H1 (cell line): ENCODE measurements at regions not wholly inside any gene's neighbourhood (a gene's known extent, or its start where the extent isn't known, plus 50 kb on each side); places are given as distances from the start of the nearest gene placed in this dataset.

ENCODE experiments used
- CTCF ChIA-PET: fragments of 300-600 bp; sonication (Branson Sonifier 250); formaldehyde crosslinking; loops from one replicate; lab custom pipeline; 2021; ENCODE audit not compliant: partially characterized antibody; lab: Charles Lee
- POLR2A ChIA-PET: fragments of 300-600 bp; sonication (Branson Sonifier 250); formaldehyde crosslinking; loops from one replicate; lab custom pipeline; 2021; ENCODE audit warnings: inconsistent platforms; ENCODE audit not compliant: partially characterized antibody; lab: Charles Lee
- DNase-seq, 2 experiments: peaks; one replicate each; pipeline versions ENCODE4 v3.0.0 to v3.0.0-alpha.2; 2010 to 2022; ENCODE audit warnings: low spot score in 2 of 2, low read depth in 1 of 2, mixed read lengths in 1 of 2
- FAIRE-seq: peaks from 2 replicates; lab custom pipeline; 2011; peaks lifted over from hg19 to GRCh38; lab: Jason Lieb, UNC
- H2AFZ ChIP-seq: 2 replicates; pipeline ENCODE4 v1.8.1; 2012; ENCODE audit warnings: low read length, inconsistent platforms
- H2AK5ac ChIP-seq: 2 replicates; pipeline ENCODE4 v1.6.1; 2013; ENCODE audit warnings: low read depth, low read length
- H2BK120ac ChIP-seq: replicated peaks from 2 replicates; pipeline ENCODE3; 2013; ENCODE audit warnings: low read depth, low read length, inconsistent platforms
- H2BK12ac ChIP-seq: 2 replicates; pipeline ENCODE4 v1.6.1; 2013; ENCODE audit warnings: low read depth, low read length
- H2BK15ac ChIP-seq: 2 replicates; pipeline ENCODE4 v1.6.1; 2013; ENCODE audit warnings: low read length
- H2BK20ac ChIP-seq: 2 replicates; pipeline ENCODE4 v1.6.1; 2013; ENCODE audit warnings: low read length
- H2BK5ac ChIP-seq: 2 replicates; pipeline ENCODE4 v1.6.1; 2013; ENCODE audit warnings: low read depth, low read length
- H3K14ac ChIP-seq: 2 replicates; pipeline ENCODE4 v1.6.1; 2013; ENCODE audit warnings: inconsistent platforms; ENCODE audit not compliant: insufficient read length
- H3K18ac ChIP-seq: 2 replicates; pipeline ENCODE4 v1.6.1; 2013; ENCODE audit warnings: low read length; ENCODE audit errors: extremely low read depth
- H3K23ac ChIP-seq: 2 replicates; pipeline ENCODE4 v1.6.1; 2013; ENCODE audit warnings: inconsistent platforms; ENCODE audit not compliant: insufficient read length
- H3K23me2 ChIP-seq: 2 replicates; pipeline ENCODE4 v1.6.1; 2013; ENCODE audit warnings: low read depth, low read length
- H3K27ac ChIP-seq: 2 replicates; pipeline ENCODE4 v1.6.1; 2011; ENCODE audit warnings: low read depth, low read length, inconsistent platforms
- H3K27me3 ChIP-seq, 4 experiments: replicated peaks in 1 of 4; 1 replicate in 1 of 4; 2 replicates in 3 of 4; pipeline versions ENCODE4 v1.6.1 to v1.8.1; 2011 to 2013; ENCODE audit warnings: low read length in 3 of 4, mild to moderate bottlenecking in 3 of 4, inconsistent platforms in 2 of 4, mixed read lengths in 2 of 4, moderate library complexity in 1 of 4; ENCODE audit not compliant: control insufficient read depth in 3 of 4, insufficient read depth in 3 of 4; ENCODE audit errors: extremely low read depth in 1 of 4
- H3K36me3 ChIP-seq, 4 experiments: 2 replicates each; pipeline versions ENCODE4 v1.6.1 to v1.8.1; 2011 to 2013; ENCODE audit warnings: mild to moderate bottlenecking in 4 of 4, low read length in 3 of 4, moderate library complexity in 2 of 4, control low read depth in 1 of 4, inconsistent platforms in 1 of 4; ENCODE audit not compliant: insufficient read depth in 4 of 4, control insufficient read depth in 2 of 4
- H3K4ac ChIP-seq: replicated peaks from 2 replicates; pipeline ENCODE3; 2013; ENCODE audit warnings: low read length, low read depth, mixed read lengths, inconsistent platforms; ENCODE audit not compliant: insufficient read length
- H3K4me1 ChIP-seq, 4 experiments: replicated peaks in 1 of 4; 1 replicate in 1 of 4; 2 replicates in 3 of 4; pipeline versions ENCODE4 v1.6.1 to v1.8.1; 2011 to 2013; ENCODE audit warnings: low read length in 3 of 4, inconsistent platforms in 2 of 4, mixed read lengths in 1 of 4; ENCODE audit not compliant: insufficient read depth in 4 of 4, control insufficient read depth in 3 of 4
- H3K4me2 ChIP-seq, 2 experiments: 2 replicates each; pipeline versions ENCODE4 v1.6.1 to v1.8.1; 2011 to 2013; ENCODE audit warnings: low read depth in 2 of 2, low read length in 2 of 2, control low read depth in 1 of 2, inconsistent platforms in 1 of 2, mild to moderate bottlenecking in 1 of 2; ENCODE audit not compliant: insufficient read depth in 1 of 2
- H3K4me3 ChIP-seq, 4 experiments: fragments of 200-600, 300-600 bp in 1 of 4; sonication (generic), shearing (Covaris generic), sonication (Bioruptor Twin) in 1 of 4; 2 replicates each; pipeline versions ENCODE4 v1.5.1 to v1.8.1; 2011 to 2016; ENCODE audit warnings: low read length in 4 of 4, low read depth in 3 of 4, control low read depth in 2 of 4, inconsistent platforms in 2 of 4, mild to moderate bottlenecking in 2 of 4, mixed read lengths in 1 of 4, moderate library complexity in 1 of 4; ENCODE audit not compliant: insufficient read depth in 2 of 4; ENCODE audit errors: extremely low read depth in 1 of 4
- H3K56ac ChIP-seq: replicated peaks from 2 replicates; pipeline ENCODE3; 2013; ENCODE audit warnings: low read depth, mild to moderate bottlenecking, mixed read lengths, low read length, inconsistent platforms; ENCODE audit not compliant: insufficient read length
- H3K79me1 ChIP-seq: 2 replicates; pipeline ENCODE4 v1.6.1; 2013; ENCODE audit warnings: low read depth, low read length, control low read depth
- H3K79me2 ChIP-seq, 2 experiments: 2 replicates each; pipeline versions ENCODE4 v1.6.1 to v1.8.1; 2012 to 2013; ENCODE audit warnings: low read length in 2 of 2, mild to moderate bottlenecking in 2 of 2, inconsistent platforms in 1 of 2; ENCODE audit not compliant: insufficient read depth in 2 of 2, control insufficient read depth in 1 of 2
- H3K9ac ChIP-seq, 4 experiments: replicated peaks in 1 of 4; 1 replicate in 1 of 4; 2 replicates in 3 of 4; pipeline versions ENCODE4 v1.6.1 to v1.8.1; 2011 to 2013; ENCODE audit warnings: low read depth in 3 of 4, low read length in 3 of 4, control low read depth in 2 of 4, mild to moderate bottlenecking in 2 of 4, moderate library complexity in 2 of 4, inconsistent platforms in 1 of 4; ENCODE audit errors: extremely low read depth in 1 of 4
- H3K9me3 ChIP-seq, 2 experiments: 2 replicates each; pipeline versions ENCODE4 v1.6.1 to v1.8.1; 2012 to 2013; ENCODE audit warnings: mild to moderate bottlenecking in 2 of 2, moderate library complexity in 2 of 2, control low read depth in 1 of 2, inconsistent platforms in 1 of 2, low read depth in 1 of 2, low read length in 1 of 2, mixed read lengths in 1 of 2; ENCODE audit not compliant: insufficient read depth in 2 of 2
- H4K20me1 ChIP-seq, 2 experiments: replicated peaks in 1 of 2; 2 replicates each; pipeline versions ENCODE3 to v1.8.1; 2011 to 2013; ENCODE audit warnings: inconsistent platforms in 2 of 2, low read length in 2 of 2, mild to moderate bottlenecking in 1 of 2; ENCODE audit not compliant: insufficient read depth in 2 of 2, control insufficient read depth in 1 of 2
- H4K5ac ChIP-seq: 2 replicates; pipeline ENCODE4 v1.6.1; 2013; ENCODE audit warnings: low read length, low read depth, mixed read lengths, inconsistent platforms; ENCODE audit not compliant: insufficient read length
- H4K8ac ChIP-seq: 2 replicates; pipeline ENCODE4 v1.8.0; 2013; ENCODE audit warnings: mild to moderate bottlenecking, moderate library complexity, low read length, inconsistent platforms; ENCODE audit not compliant: insufficient read depth; ENCODE audit errors: extremely low read depth
- H4K91ac ChIP-seq: replicated peaks from 2 replicates; pipeline ENCODE3; 2013; ENCODE audit warnings: low read length, mixed read lengths, inconsistent platforms; ENCODE audit not compliant: insufficient read length
- BACH1 ChIP-seq: IDR thresholded peaks from 2 replicates; pipeline ENCODE4 v1.6.1; 2012; ENCODE audit warnings: low read length, improper control_type of control experiment
- EGR1 ChIP-seq: IDR thresholded peaks from 2 replicates; pipeline ENCODE4 v1.6.1; 2011; ENCODE audit warnings: low read depth, low read length, borderline replicate concordance
- KDM1A ChIP-seq: fragments of 200-600, 300-600 bp; sonication (generic); IDR thresholded peaks from 2 replicates; pipeline ENCODE4 v1.7.1; 2016; ENCODE audit warnings: mild to moderate bottlenecking, low read length, borderline replicate concordance
- SP1 ChIP-seq: IDR thresholded peaks from 2 replicates; pipeline ENCODE4 v1.6.1; 2011; ENCODE audit warnings: low read depth, low read length
- TCF12 ChIP-seq: IDR thresholded peaks from 2 replicates; pipeline ENCODE4 v1.6.1; 2011; ENCODE audit warnings: low read depth, mild to moderate bottlenecking, low read length
- WGBS, 2 experiments: shearing (Covaris generic) in 1 of 2; methylation state at CpG; one replicate each; pipeline versions ENCODE4 v1.1.6 to v1.1.7; 2013 to 2015; ENCODE audit warnings: low lambda C conversion rate in 2 of 2, mixed read lengths in 2 of 2, inconsistent platforms in 1 of 2, low coverage in 1 of 2, missing lambda C conversion rate in 1 of 2; ENCODE audit not compliant: insufficient replicate concordance in 2 of 2, insufficient coverage in 1 of 2, insufficient read length in 1 of 2; ENCODE audit errors: extremely low coverage in 1 of 2, missing lambda C conversion rate in 1 of 2; 5-methylcytosine and 5-hydroxymethylcytosine counted together
- TF ChIP-seq, protein P1 (sequence below): IDR thresholded peaks from 2 replicates; pipeline ENCODE4 v1.6.1; 2012; ENCODE audit warnings: low read length, inconsistent platforms

DNA sequence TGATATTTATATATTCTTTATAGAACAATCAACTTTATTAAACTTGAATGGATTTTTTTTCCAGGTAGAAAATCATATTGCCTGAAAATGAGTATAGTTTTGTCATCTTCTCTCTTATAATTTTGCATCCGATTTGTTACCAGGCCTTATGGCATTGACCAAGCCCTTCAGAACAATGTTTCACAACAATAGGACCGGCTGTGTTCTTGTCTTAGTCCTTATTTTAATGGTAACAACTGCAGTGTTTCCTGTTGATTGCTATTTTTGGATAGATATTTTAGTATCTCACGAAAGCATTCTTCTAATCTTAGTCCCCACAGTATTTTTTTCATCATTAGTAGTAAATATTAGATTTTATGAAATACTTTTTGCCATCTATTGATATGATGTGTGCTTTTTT lies 88.1 kb upstream of the ANKRD34C start:
- DNase-seq = no peak
- H2AK5ac ChIP-seq = no peak overlapping the region
- no peaks in the 10 kb centered on the region for H3K36me3 ChIP-seq
- no peak overlapping the region for H3K4me3 ChIP-seq
- no peaks in the 10 kb centered on the region; a peak in 1 of 7 replicates for H3K27me3 ChIP-seq
- H4K8ac ChIP-seq = no peak overlapping the region
- TF ChIP-seq BACH1 (no peak), TCF12 (no peak), KDM1A (no peak), SP1 (no peak), EGR1 (no peak)
- TF ChIP-seq, protein P1, sequence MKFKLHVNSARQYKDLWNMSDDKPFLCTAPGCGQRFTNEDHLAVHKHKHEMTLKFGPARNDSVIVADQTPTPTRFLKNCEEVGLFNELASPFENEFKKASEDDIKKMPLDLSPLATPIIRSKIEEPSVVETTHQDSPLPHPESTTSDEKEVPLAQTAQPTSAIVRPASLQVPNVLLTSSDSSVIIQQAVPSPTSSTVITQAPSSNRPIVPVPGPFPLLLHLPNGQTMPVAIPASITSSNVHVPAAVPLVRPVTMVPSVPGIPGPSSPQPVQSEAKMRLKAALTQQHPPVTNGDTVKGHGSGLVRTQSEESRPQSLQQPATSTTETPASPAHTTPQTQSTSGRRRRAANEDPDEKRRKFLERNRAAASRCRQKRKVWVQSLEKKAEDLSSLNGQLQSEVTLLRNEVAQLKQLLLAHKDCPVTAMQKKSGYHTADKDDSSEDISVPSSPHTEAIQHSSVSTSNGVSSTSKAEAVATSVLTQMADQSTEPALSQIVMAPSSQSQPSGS = no peak
- TF ChIP-seq, all 59 proteins: peak for 0
- Histone ChIP-seq H3K4me2 (no peak overlapping the region), H3K27ac (no peak overlapping the region), H3K9ac (no peak overlapping the region), H4K20me1 (no peaks in the 10 kb centered on the region), H2BK5ac (no peak overlapping the region), H2BK120ac (no peak overlapping the region), H3K4ac (no peak overlapping the region), H3K23ac (no peak overlapping the region), H3K14ac (no peak overlapping the region), H3K18ac (no peak overlapping the region), H2BK15ac (no peak overlapping the region), H3K79me1 (no peaks in the 10 kb centered on the region), H3K56ac (no peak overlapping the region), H3K4me1 (peaks cover 0 to 12% (median 8%) of the 10 kb centered on the region in 4 experiments; a peak in 6 of 7 replicates), H3K23me2 (no peaks in the 10 kb centered on the region), H4K5ac (no peak overlapping the region), H2BK12ac (no peak overlapping the region), H4K91ac (no peak overlapping the region), H3K9me3 (no peaks in the 10 kb centered on the region), H3K79me2 (no peaks in the 10 kb centered on the region), H2BK20ac (no peak overlapping the region), H2AFZ (no peak overlapping the region)
- ChIA-PET POLR2A (no interaction called here), CTCF (interaction anchor here (0.6 to 17.1 kb wide), 7 partner anchors 10 to 1846 kb away, joined by 3 to 293 read pairs (median 4); partner anchors contain the start of gene ANKRD34C)
- FAIRE-seq = no peak
- WGBS, 2 experiments = 84% methylated on average over 3 of the region's 3 CpGs; no CpG with 5 or more reads in 1 of the 2 experiments
